ENCODE measurements at regions not wholly inside any gene's neighbourhood (a gene's known extent, or its start where the extent isn't known, plus 50 kb on each side); places are given as distances from the start of the nearest gene placed in this dataset.

GRCh38 chr12:107845226-107845979 is 70.9 kb downstream of the ASCL4 start:
- no peak for DNase-seq (ENCODE audit: low read depth)
- no peak overlapping the region for H3K4me3 ChIP-seq (ENCODE audit: low read depth, low read length)
- TF ChIP-seq CTCF (IDR thresholded peaks at IDR 0.05; ENCODE audit: control insufficient read depth, extremely low read depth, insufficient read depth): no peak

GRCh38 chr12:107845980-107846659 is 71.6 kb downstream of the ASCL4 start:
- TF ChIP-seq CTCF (IDR thresholded peaks at IDR 0.05; ENCODE audit: control insufficient read depth, extremely low read depth, insufficient read depth): no peak
- H3K4me3 ChIP-seq (ENCODE audit: low read depth, low read length): no peak overlapping the region
- no peak for DNase-seq (ENCODE audit: low read depth)

- no peak for TF ChIP-seq CTCF (IDR thresholded peaks at IDR 0.05; ENCODE audit: control insufficient read depth, extremely low read depth, insufficient read depth)
- no peak for DNase-seq (ENCODE audit: low read depth)
- H3K4me3 ChIP-seq (ENCODE audit: low read depth, low read length): no peak overlapping the region
These were observed 72.9 kb downstream of the ASCL4 start for GRCh38 chr12:107847430-107847829.

GRCh38 chr12:107847830-107848229 is 73.3 kb downstream of the ASCL4 start:
- DNase-seq (ENCODE audit: low read depth): peak; percentile 31
- no peak overlapping the region for H3K4me3 ChIP-seq (ENCODE audit: low read depth, low read length)
- TF ChIP-seq CTCF (IDR thresholded peaks at IDR 0.05; ENCODE audit: control insufficient read depth, extremely low read depth, insufficient read depth): no peak

GRCh38 chr12:107853479-107853878 is 79.0 kb downstream of the ASCL4 start:
- DNase-seq (ENCODE audit: low read depth): no peak
- TF ChIP-seq CTCF (IDR thresholded peaks at IDR 0.05; ENCODE audit: control insufficient read depth, extremely low read depth, insufficient read depth): no peak

GRCh38 chr12:107855471-107855870 is 81.0 kb downstream of the ASCL4 start:
- no peak for TF ChIP-seq CTCF (IDR thresholded peaks at IDR 0.05; ENCODE audit: control insufficient read depth, extremely low read depth, insufficient read depth)
- no peak for DNase-seq (ENCODE audit: low read depth)
- H3K4me3 ChIP-seq (ENCODE audit: low read depth, low read length): no peak overlapping the region

More at GRCh38 chr12:107853479-107853878, 79.0 kb downstream of the ASCL4 start:
- H3K4me3 ChIP-seq (ENCODE audit: low read depth, low read length): no peak overlapping the region

Data from LNCaP clone FGC (cell line).